D341Med (cell line): ENCODE measurements at regions not wholly inside any gene's neighbourhood (a gene's known extent, or its start where the extent isn't known, plus 50 kb on each side); places are given as distances from the start of the nearest gene placed in this dataset.

Source experiments
- DNase-seq: peaks from one replicate; pipeline ENCODE4 v3.0.0; 2012; ENCODE audit warnings: low spot score

DNA sequence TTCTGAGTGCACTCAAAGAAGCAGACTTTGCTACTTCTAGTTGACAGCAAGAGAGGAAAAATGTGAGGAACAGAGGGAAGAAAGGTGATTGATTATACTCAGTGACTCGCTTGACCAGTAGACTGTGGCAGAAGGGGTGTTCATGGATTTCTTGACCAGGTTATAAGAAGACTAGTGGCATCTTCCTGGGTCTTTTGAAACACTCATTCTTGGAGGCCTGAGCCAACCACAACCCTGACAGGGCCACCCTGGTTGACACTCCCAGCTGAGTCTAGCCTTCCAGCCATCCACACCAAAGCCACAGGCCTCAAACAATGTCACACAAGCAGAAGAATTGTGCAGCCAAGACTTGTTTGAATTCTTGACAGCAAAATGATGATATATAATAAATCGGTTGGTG lies 366.3 kb downstream of the SS18 start:
- no peak for DNase-seq

DNA sequence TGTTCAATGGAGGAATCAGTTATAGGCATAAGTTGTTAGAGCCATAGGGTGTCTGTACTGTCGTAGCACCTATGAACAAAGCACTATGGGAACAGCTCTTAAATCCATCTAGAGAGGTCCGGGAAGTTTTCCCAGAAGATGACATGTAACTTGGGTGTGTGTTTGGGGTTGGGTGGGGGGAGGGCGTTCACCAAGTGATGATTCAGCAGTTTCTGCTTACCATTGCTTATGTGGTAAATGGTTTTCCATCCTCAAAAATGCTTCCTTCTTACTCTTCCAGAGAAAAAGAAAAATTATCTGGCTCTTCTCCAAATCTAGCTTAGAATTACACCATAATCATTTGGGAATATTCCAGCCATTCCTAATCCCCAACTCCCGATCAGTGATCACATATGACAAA lies 361.1 kb upstream of the ZNF521 start:
- no peak for DNase-seq

DNA sequence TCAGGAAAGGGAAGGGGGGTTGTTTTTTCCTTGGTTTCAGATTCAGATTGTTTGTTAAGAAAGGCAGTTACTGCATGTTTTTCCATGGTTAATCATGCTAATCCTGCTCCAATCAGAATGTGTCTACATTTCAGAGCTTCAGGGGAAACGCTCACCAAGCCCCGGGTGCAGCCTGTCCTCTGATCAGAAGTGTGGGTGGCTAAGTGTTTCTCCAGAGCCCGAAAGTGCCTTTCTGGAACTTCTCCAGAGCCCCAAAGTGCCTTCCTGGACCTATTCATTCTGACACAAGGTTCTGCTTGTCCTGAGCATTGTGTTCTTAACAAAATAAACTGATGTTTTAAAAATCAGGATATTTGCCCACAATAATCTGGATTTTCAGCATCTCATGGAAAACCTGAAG lies 359.0 kb upstream of the ZNF521 start:
- DNase-seq: no peak

DNA sequence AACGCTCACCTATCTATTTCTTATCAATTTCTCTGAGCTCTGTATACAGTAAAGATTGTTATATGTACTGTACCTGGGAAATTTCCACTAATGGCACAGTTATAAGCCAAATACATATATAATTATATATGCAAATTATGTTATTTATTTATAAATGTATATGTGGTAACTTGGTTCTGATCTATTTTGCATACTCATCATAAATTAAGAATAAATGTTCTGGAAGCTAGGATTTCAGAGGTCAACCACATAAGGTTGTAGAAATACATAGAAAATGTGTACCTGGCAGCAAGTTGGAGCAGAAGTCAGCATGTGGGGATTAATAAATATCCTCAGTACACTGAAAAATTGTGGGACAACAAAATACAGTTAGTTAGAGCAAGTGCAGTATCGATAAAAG lies 353.7 kb upstream of the ZNF521 start:
- no peak for DNase-seq

DNA sequence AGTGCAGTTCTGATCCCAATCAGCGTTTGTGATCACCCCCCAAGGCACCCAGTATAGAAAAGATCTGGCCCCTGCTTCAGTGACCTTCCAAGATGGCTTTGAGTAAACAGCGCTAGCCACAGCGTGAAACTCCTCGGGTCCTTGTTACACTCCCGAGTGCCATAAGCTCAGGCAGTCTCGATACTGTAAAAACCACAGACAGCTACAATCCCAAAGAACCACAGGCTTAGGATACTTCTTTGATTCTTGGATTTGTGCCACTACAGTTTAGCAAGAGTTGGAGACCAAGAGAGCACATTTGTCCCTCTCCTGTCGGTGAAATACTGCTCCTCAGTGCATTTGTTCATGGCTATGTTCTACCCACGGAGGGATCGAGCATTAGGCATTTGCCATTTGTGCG lies 352.5 kb upstream of the ZNF521 start:
- no peak for DNase-seq

DNA sequence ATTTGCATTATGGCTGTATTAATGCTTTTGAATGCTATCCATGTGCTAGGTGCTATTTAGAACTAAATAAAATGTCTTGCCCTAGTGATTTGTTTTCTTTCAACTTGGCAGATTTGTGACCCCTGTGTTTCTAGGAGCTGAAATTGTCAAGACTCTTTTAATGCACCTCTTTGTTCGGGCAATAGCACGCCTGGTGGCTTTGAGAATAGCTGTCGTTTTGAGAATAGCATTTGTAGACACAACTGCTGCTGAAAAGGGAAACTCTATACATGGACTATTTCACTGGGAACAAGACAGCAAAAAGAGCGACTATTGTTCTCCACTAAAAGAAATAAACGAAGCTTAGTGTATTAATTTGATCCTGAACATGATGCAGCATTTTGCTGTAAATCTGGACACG lies 352.1 kb upstream of the ZNF521 start:
- DNase-seq: no peak

DNA sequence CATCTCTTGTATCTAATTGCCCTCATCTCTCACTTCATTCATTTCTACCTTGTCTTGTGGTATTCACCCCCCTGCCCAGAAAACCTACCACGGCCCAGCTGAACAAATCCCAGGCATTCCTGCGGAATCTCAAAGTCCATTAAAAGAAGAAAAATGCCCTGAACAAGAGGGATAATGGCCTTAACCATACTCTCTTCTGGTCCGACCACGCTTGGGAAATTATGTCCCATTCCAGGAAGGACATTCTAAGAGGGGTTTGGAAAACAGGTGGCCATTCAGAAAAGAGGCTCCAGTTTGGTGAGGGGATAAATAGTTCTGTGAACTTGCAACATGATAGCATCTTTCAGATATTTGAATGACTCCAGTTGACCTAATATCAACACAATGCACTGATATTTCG lies 349.9 kb upstream of the ZNF521 start:
- DNase-seq: no peak

DNA sequence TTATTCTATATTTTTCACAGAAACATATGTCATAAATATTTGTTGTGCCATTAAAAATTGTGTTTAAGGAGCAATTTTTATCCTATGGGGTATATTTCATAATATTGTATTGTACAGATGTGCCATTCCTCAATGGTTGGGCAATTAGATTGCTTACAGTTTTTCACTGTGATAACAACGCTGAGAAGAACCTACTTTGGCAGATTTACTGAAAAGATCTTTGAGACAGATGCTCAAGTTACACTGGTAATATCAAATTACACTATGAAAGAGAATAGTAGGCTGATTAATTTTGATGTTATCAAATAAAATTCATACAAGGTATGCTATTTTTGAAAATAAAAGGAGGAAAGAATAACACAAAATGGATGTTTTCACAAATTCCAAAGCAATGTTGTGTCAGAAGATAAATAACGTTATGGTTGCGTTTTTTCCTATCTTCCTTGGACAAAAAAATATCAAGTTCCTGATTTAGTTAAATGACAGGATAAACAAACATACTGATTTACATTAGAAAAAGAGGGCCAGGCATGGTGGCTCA lies 335.1 kb upstream of the ZNF521 start:
- no peak for DNase-seq

DNA sequence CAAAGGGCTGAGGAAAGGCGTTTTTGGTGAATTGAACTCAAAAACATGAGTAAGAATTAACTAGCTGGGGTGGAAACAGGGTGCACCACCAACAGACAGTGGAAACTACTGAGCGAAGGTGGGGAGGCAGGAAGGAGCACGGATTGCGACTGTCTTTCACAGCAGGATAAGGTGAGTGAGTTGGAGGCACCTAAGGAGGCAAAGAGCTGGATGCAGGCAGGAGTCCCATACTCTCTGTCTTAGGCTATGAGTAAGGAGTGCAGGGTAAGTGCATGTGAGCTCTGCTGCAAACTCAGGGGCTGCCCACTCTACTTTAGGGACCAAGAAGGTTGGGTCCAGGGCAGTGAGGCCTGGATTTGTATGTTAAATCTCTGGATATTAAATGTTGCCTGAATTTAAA lies 333.1 kb upstream of the ZNF521 start:
- DNase-seq: no peak

DNA sequence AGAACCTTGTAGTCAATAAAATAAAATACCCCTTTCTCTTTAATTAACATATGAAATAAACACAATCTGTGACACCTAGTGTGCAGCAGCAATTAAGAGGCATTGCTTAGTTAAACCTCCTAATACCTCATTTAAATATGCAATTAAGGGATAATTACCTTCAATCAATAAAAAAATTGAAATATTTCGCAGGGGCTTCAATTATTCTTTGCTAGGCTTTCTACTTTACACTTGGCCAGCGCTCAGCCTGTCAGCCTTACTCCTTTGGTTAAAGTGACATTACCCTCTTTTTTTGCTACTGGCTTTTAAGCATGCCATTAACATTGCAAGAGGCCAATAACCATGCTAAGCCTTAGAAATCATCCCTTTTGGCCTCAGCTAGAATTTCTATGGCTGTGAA lies 327.5 kb upstream of the ZNF521 start:
- no peak for DNase-seq

DNA sequence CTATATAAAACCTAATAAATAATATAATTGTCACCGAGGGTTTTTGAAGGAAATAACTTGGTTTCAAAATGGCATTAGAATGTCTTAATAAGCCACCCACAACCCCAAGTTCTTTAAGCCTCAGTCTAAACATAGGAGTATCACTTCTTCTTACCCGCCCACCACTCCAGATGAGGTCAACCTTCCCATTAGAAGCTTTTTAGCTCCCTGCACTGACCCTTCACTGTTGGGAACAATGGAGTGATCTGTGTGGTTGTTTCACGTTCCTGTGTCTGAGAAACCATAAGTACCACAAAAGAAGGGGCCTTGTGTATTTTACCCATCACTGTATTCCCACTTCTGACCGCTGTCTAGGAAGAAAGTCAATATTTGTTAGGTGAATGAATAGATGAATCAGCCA lies 326.3 kb upstream of the ZNF521 start:
- DNase-seq: no peak

DNA sequence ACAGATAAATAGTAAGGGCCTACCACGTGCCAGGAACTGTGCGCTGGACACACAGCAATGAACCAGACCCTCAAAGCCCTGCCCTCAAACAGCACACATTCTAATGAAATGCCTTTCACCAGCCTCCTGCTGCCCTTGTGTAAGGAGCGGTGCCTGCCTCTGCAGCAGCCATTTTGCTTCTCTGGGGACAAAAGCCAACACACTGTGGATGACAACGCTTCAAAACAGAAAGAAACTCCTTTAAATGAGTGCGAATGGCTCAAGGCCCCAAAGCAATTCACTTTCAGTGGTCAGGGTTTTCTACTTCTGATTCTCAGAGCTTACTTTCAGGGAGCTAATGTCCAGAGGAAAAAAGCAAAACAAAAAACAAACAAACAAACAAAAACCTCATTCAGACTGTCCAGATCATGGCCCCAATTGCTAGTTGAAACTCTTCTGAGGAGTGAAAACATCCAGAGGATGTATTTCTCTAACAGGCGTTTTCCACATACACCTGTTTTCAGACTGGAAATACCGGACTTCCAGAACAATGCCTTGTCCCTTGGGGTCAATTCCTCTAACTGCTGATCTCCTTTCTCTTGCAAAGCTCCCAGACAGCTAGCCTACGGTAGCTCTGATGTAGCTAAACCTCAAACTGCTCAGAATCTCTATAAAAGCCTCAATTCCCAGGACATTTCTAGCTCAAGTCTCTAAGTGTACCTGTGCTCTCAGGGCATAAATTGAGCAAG lies 323.3 kb upstream of the ZNF521 start:
- no peak for DNase-seq

DNA sequence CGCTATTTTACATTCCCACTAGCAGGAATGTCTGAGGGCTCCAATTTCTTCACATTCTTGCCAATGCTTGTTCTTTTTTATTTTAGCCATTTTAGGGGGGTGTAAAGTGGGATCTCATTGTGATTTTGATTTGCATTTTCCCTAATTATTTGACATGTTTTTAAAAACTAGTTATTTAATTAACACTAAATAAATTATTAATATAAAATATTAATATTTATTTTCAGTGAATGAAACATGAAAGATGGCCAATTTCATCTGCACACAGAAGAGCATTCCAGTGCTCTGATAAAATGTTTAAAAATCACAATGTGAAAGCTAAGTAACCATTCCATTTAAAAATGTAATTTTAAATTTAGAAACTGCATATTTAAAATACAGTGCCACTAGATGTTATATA lies 322.2 kb upstream of the ZNF521 start:
- no peak for DNase-seq

DNA sequence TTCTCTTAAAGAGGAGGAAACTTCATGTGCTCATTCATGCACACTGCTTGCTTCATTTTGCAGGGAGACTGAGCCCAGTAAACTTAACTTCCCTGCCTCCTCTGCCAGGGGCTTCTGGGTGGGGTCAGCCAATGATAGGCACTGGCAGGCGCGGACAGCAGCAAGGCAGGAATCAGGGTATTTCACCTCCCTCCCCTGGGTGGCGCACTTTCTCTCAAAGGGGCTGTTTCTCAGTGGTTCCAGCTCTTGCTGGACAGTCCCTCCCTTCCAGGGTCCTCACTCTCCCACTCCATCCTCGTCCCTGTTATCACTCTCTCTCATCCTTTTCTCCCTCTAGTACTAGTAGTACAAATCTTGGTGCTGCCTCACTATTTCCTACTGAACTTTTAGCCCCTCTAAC lies 320.5 kb upstream of the ZNF521 start:
- DNase-seq: no peak

DNA sequence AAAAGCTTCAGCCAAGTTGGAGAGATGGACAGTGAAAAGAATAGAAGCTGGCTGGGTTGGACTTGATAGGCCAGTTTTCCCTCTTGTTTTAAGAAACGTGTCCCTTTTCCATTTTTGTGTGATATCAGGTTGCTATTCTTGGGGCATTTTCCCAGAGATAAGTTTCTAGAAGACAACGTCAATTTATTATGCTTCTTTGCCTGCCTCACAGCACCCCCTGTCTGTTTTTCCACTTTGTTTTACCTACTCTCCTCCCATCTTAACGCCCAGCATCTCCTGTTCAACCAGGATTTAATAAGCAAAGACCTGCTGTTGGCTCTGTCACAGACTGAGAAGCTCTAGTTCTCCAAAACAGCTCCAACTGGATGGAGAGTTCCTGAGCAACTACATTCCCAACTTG lies 317.8 kb upstream of the ZNF521 start:
- no peak for DNase-seq

DNA sequence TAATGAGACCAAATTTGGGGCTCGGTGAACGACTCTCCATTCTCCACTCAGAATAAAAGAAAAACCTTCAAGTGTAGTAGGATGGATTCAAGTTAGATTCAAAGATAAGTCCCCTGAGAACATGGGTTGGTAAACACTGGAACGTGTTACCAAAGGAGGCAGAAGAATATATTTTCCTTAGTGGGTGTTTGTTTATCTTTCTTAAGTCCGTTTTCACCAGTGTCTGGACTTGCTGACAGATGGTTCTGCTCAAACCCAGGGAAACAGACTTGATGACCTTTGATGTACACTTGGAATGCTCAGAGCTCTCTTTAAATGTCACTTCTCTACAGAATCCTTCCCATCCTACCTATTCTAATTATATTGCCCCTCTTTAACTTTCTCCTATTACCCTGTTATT lies 310.3 kb upstream of the ZNF521 start:
- DNase-seq: no peak

DNA sequence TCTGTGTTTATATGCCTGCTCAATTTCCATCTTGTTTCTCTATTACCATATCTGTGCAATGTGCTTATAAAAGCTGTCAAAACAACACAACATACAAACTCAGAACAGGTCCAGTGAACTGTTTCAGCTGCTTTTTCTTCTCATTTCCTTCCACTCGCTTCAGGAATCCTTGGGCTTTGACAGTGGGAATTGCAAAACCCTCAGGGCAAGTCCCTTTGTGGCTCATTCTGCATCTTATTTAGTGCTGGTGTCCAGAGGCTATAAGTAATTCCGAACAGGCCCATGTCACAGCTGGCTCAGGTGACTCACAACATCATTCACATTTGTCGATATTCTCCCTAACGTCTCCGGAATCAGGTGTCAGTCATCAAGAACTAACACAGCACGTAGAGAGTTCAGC lies 309.9 kb upstream of the ZNF521 start:
- DNase-seq: no peak

DNA sequence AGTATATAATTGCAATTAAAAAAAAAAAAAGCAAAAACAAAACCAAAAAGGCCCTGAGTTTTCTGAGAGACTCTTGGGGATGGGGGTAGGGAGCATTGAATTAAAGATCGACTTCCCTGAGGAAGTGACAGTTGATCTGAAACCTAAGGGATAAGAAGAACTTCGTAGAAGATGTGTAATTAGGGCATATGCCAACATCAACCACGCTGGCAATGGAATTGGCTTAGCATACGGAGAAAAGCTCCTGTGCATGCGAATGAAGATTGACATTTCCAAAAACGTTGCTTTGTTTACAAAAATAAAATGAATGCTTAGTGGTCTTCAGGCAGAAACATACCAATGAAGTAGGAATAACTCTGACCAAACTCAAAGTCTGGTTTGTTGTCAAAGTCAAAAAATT lies 307.6 kb upstream of the ZNF521 start:
- DNase-seq: no peak

DNA sequence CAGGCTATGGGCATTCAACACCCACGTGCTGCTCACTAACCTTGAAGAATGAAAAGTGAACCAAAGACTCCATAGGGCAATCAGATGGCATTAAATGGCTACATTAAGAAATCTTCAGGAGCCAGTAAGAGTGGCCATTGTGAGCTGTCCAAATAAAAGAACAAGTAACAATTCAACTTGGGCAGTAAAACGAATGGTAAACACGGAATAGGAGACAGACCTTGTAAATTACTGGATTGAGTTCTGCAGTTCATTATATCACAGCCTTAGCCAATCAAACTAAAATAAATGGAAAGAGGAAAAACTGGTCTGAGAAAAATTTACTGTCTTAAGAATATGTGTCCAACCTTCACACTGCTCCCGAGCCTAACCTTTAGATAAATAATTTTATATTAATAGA lies 306.5 kb upstream of the ZNF521 start:
- DNase-seq: no peak

DNA sequence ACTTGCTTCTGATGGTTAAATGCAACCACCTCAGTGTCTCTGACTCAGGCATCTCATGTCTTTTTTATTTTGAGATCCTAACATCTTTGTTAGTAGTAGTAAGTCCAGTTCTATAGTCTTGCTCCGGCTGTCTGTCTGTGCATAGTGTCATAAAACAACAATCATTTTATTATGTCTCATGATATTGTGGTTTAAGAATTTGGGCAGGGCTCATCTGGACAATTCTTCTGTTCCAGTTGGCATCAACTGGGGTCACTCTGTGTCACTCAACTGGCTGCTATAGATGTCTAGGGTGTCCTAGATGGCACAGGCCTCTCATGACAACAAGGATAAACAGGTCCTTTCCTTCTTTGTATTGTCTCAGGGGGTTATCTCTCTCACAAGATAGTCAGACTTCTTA lies 299.6 kb upstream of the ZNF521 start:
- DNase-seq: no peak

DNA sequence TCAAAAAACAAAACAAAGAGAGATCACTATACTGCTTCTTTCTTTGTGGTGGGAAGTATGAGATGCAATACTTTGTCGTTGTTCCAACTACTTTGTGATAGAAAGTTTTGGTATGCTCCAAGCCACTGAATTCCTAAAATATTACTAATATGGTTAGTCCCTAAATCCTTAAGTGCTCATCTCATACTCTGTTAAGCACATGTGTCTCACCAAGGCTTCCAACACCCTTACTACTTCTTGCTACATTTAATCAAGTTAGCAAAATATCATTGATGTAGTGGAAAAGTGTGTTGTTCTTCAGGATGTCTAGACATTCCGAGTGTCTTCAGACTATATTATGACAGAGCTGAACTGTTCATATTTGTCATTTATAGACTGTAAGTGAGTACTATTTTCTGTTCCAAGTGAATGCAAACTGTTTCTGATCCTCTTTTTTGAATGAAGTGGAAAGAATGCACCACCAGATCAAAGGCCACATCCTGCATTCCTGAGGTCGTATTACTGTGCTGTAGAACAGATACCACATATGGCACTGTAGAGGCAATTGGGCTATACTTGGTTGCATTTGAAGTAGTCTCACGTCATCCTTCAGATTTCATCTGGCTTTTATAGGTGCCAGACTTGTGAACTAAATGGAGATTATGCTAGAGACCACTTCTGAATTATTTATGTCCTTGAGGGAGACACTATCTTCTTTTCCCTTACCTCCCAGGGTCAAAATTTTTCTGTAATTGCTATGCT lies 298.4 kb upstream of the ZNF521 start:
- no peak for DNase-seq

DNA sequence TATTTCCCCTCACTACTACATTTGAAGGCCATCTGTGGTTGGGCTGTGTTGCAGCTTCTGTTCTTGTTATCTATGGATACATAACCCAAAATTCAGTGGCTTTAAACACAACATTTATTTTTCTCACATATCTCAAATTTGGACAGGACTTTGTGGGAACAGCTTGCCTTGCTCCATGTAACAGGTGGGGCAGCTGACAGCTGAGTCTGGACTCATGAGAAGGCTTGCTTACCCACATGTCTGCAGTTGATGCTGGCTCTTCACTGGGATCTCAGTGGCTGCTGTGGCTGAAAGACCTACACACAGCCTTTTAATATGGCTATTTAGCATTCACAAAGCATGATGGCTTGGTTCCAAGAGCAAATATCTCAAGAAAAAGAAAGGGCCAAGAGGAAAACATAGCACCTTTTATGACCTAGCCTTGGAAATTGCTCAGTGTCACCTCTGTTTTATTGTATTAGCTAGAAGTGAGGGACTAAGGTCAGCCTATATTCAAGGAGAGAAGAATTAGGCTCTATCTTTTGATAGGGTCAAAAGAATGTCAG lies 296.8 kb upstream of the ZNF521 start:
- no peak for DNase-seq

DNA sequence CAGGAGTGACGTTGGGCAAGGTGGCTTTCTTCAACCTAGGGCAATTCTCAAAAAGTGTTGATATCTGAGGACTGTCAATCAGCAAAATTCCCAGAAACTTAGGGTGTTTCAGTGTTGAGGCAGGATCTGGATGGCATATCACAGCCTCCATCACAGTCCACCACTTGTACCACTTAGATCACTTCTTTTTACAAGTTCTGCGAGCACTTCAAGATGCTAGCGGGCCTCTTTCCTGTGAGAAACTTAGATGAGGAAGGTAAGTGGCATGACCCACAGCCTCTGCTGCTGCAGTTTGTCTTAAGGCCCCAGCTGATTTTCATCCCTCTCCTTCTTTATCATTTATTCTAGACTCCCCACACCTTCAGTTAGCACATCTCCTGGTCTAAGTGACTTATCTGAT lies 295.4 kb upstream of the ZNF521 start:
- no peak for DNase-seq

DNA sequence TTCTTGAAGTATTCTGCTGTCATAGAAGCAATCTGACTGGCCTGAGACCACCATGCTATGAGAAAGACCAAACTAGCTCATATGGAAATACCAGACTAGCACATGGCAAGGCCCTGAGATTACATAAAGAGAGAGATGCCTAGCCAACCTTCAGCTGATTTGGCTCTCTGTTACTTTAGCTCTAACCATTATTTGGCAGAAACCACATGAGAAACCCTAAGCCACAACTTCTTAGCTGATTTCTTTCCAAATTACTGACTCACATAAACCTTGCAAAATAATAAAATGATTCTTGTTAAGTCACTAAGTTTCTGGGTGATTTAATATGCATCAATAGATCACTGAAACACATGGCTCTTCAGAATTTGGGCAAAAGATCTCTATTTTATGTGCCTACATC lies 295.0 kb upstream of the ZNF521 start:
- DNase-seq: no peak
